Body of pancreas (tissue), 4 donors: ENCODE measurements at regions not wholly inside any gene's neighbourhood (a gene's known extent, or its start where the extent isn't known, plus 50 kb on each side); places are given as distances from the start of the nearest gene placed in this dataset.

Experiments used
- ATAC-seq: fragments of 150-250 bp; one replicate; pipeline ENCODE4 v1.9.1; 2016
- DNase-seq, 4 donors: peaks; one replicate each; pipeline ENCODE4 v3.0.0-alpha.2; 2019
- H3K27ac ChIP-seq, 4 donors: fragments of 200-600 bp; sonication (generic); 1 replicate in 3 of 4; 2 replicates in 1 of 4; pipeline versions ENCODE4 v1.5.1 to v1.6.1; 2016 to 2019; ENCODE audit warnings: mild to moderate bottlenecking in 1 of 4, mixed read lengths in 1 of 4, moderate library complexity in 1 of 4
- H3K27me3 ChIP-seq, 2 donors: fragments of 200-600 bp; sonication (generic); one replicate each; pipeline ENCODE4 v1.6.0; 2016; ENCODE audit warnings: mild to moderate bottlenecking in 1 of 2
- H3K36me3 ChIP-seq, 2 donors: fragments of 200-600 bp; sonication (generic); replicated peaks in 1 of 2; 2 replicates each; pipeline ENCODE4 v1.5.1; 2016; ENCODE audit warnings: low read depth in 2 of 2; ENCODE audit not compliant: insufficient read depth in 1 of 2
- H3K4me1 ChIP-seq: fragments of 200-600 bp; sonication (generic); one replicate; pipeline ENCODE4 v1.6.0; 2016
- H3K4me3 ChIP-seq, 2 donors: fragments of 200-600 bp; sonication (generic); 1 replicate in 1 of 2; 2 replicates in 1 of 2; pipeline ENCODE4 v1.5.1; 2016 to 2019
- H3K9me3 ChIP-seq, 3 donors: fragments of 200-600 bp; sonication (generic); 1 replicate in 2 of 3; 2 replicates in 1 of 3; pipeline ENCODE4 v1.5.1; 2016
- CTCF ChIP-seq, 7 experiments: fragments of 450-650 bp in 4 of 7; fragments of 200-600 bp in 3 of 7; sonication (generic) in 3 of 7; IDR thresholded peaks; one replicate each; pipeline ENCODE4 v1.5.1; 2016 to 2019; ENCODE audit warnings: antibody characterized with exemption in 7 of 7
- POLR2A ChIP-seq, 3 donors: fragments of 450-650 bp; IDR thresholded peaks; one replicate each; pipeline ENCODE4 v1.6.1; 2016; ENCODE audit warnings: antibody characterized with exemption in 3 of 3, mild to moderate bottlenecking in 2 of 3
- WGBS, 2 donors: methylation state at CpG; one replicate each; pipeline ENCODE4 v1.1.5; 2017; 5-methylcytosine and 5-hydroxymethylcytosine counted together
- intact Hi-C: fragments of 100-400 bp; cut with DNase I; formaldehyde crosslinking; loops from one replicate; pipeline ENCODE4 v1.15.1; 2023

- no peak for TF ChIP-seq POLR2A (IDR thresholded peaks at IDR 0.05)
- no peak for TF ChIP-seq CTCF (IDR thresholded peaks at IDR 0.05)
- intact Hi-C loops, result no loop called here
- no peaks in the 10 kb centered on the region for H3K27me3 ChIP-seq
- H3K9me3 ChIP-seq, result no peaks in the 10 kb centered on the region
- ATAC-seq (no peak), DNase-seq (no peak)
- H3K4me3 ChIP-seq, result no peak overlapping the region
- H3K36me3 ChIP-seq, result no peaks in the 10 kb centered on the region
- no peaks in the 10 kb centered on the region for H3K4me1 ChIP-seq
- WGBS, 2 donors, result 61% methylated on average over 5 of the region's 5 CpGs
- H3K27ac ChIP-seq, result no peak overlapping the region
Observed at GRCh38 chr3:148036331-148036876, 627.2 kb downstream of the ZIC1 start.

- Histone ChIP-seq H3K27ac (no peak overlapping the region), H3K4me1 (no peaks in the 10 kb centered on the region), H3K4me3 (no peak overlapping the region), H3K9me3 (no peaks in the 10 kb centered on the region), H3K27me3 (no peaks in the 10 kb centered on the region), H3K36me3 (no peaks in the 10 kb centered on the region)
- DNase-seq (no peak), ATAC-seq (no peak)
- WGBS, 2 donors, result 56 to 60% methylated on average over 6 of the region's 6 CpGs
- intact Hi-C loops, result no loop called here
- TF ChIP-seq POLR2A (IDR thresholded peaks at IDR 0.05) (no peak), CTCF (IDR thresholded peaks at IDR 0.05) (no peak)
Observed at GRCh38 chr3:148042663-148043445, 633.7 kb downstream of the ZIC1 start.

GRCh38 chr3:148044151-148044550 is 635.0 kb downstream of the ZIC1 start:
- intact Hi-C loops, result no loop called here
- 46% methylated on average over 1 of the region's 1 CpG for WGBS, 2 donors
- Histone ChIP-seq H3K9me3 (no peaks in the 10 kb centered on the region), H3K27ac (no peak overlapping the region), H3K36me3 (no peaks in the 10 kb centered on the region), H3K27me3 (no peaks in the 10 kb centered on the region), H3K4me1 (no peaks in the 10 kb centered on the region), H3K4me3 (no peak overlapping the region)
- DNase-seq, result no peak
- ATAC-seq, result no peak
- TF ChIP-seq POLR2A (IDR thresholded peaks at IDR 0.05) (no peak), CTCF (IDR thresholded peaks at IDR 0.05) (no peak)

- no peak overlapping the region for H3K4me3 ChIP-seq
- intact Hi-C loops, result no loop called here
- no peak for DNase-seq
- H3K36me3 ChIP-seq, result no peaks in the 10 kb centered on the region
- H3K27ac ChIP-seq, result no peak overlapping the region
- no peak for ATAC-seq
- no peaks in the 10 kb centered on the region for H3K9me3 ChIP-seq
- 36% methylated on average over 2 of the region's 2 CpGs for WGBS, 2 donors
- H3K27me3 ChIP-seq, result no peaks in the 10 kb centered on the region
- no peaks in the 10 kb centered on the region for H3K4me1 ChIP-seq
- TF ChIP-seq CTCF (IDR thresholded peaks at IDR 0.05) (no peak), POLR2A (IDR thresholded peaks at IDR 0.05) (no peak)
Observed at GRCh38 chr3:148054999-148055398, 642.7 kb upstream of the AGTR1 start.

GRCh38 chr3:148062590-148062989 is 635.1 kb upstream of the AGTR1 start:
- WGBS, 2 donors, result 75 to 89% methylated on average over 1 of the region's 1 CpG
- Histone ChIP-seq H3K27me3 (no peaks in the 10 kb centered on the region), H3K36me3 (no peaks in the 10 kb centered on the region), H3K9me3 (no peaks in the 10 kb centered on the region), H3K4me1 (no peaks in the 10 kb centered on the region), H3K27ac (no peak overlapping the region), H3K4me3 (no peak overlapping the region)
- ATAC-seq (no peak), DNase-seq (no peak)
- TF ChIP-seq CTCF (IDR thresholded peaks at IDR 0.05) (no peak), POLR2A (IDR thresholded peaks at IDR 0.05) (no peak)
- intact Hi-C loops, result no loop called here
